ENCODE measurements at regions not wholly inside any gene's neighbourhood (a gene's known extent, or its start where the extent isn't known, plus 50 kb on each side); places are given as distances from the start of the nearest gene placed in this dataset.

DNA sequence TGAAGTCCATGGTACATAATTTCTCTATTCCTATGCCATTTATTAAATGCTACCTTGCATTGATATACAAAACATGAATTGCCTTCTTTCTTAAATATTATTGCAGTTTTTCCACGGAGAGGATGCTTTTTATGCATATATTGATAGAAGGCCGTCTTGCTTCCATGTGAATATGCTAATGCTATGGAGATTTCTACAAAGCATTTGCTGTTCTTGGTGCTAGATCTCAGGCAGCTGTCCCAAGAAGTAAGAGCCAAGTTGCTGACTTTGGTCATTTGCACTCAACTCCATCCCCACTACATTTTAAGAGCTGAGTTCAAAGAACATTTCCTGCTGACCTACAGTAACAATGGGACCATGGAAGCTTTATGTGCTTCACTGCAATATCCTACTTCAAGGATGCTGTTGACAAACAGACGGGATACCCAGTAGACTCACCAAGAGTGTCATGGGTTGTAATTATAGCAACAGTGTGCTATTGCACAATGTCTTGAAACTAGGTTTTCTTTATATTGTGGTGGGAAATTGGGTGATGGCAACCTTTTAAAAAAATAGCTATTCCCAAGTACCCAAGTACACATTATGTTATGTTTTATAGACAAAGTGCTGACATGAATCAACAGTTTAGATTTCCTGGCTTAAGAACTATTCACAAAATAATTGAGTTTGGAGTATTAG, 1172.4 kb upstream of the PIK3C3 start:
- H3K27me3 ChIP-seq: no peaks in the 10 kb centered on the region
- WGBS, 2 donors: 61 to 65% methylated on average over 3 of the region's 3 CpGs
- no peak overlapping the region for H3K4me3 ChIP-seq
- DNase-seq (ENCODE audit: low spot score in 2 of 2): no peak
- no peak overlapping the region for H3K27ac ChIP-seq
- no peaks in the 10 kb centered on the region for H3K36me3 ChIP-seq
- no peaks in the 10 kb centered on the region for H3K9me3 ChIP-seq
- TF ChIP-seq EP300 (IDR thresholded peaks at IDR 0.05) (no peak), POLR2A (IDR thresholded peaks at IDR 0.05) (no peak)
- TF ChIP-seq, protein P1, sequence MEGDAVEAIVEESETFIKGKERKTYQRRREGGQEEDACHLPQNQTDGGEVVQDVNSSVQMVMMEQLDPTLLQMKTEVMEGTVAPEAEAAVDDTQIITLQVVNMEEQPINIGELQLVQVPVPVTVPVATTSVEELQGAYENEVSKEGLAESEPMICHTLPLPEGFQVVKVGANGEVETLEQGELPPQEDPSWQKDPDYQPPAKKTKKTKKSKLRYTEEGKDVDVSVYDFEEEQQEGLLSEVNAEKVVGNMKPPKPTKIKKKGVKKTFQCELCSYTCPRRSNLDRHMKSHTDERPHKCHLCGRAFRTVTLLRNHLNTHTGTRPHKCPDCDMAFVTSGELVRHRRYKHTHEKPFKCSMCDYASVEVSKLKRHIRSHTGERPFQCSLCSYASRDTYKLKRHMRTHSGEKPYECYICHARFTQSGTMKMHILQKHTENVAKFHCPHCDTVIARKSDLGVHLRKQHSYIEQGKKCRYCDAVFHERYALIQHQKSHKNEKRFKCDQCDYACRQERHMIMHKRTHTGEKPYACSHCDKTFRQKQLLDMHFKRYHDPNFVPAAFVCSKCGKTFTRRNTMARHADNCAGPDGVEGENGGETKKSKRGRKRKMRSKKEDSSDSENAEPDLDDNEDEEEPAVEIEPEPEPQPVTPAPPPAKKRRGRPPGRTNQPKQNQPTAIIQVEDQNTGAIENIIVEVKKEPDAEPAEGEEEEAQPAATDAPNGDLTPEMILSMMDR (IDR thresholded peaks at IDR 0.05): no peak
- no peaks in the 10 kb centered on the region for H3K4me1 ChIP-seq

DNA sequence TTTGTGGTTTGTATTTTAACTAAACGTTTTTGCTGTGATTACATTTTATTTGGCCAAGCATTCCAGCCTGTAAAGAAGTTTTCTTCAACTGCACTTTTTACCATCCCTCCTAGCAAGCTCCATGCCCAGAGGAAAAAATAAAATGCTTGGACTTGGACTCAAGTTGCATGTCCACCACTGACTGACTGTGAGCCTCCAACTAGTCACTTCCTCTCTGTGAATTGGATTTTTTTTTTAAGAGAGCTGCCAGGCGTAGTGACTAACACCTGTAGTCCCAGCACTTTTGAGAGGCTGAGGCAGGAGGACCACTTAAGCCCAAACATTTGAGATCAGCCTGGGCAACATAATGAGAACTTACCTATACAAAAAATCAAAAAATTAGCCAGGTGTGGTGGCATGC, 1185.2 kb upstream of the PIK3C3 start:
- 60 to 71% methylated on average over 2 of the region's 2 CpGs for WGBS, 2 donors
- no peaks in the 10 kb centered on the region for H3K36me3 ChIP-seq
- no peaks in the 10 kb centered on the region for H3K27me3 ChIP-seq
- H3K9me3 ChIP-seq: no peaks in the 10 kb centered on the region
- H3K4me3 ChIP-seq: no peak overlapping the region
- H3K27ac ChIP-seq: no peak overlapping the region
- TF ChIP-seq EP300 (IDR thresholded peaks at IDR 0.05) (no peak), POLR2A (IDR thresholded peaks at IDR 0.05) (no peak)
- TF ChIP-seq, protein P1 (IDR thresholded peaks at IDR 0.05): no peak
- H3K4me1 ChIP-seq: no peaks in the 10 kb centered on the region
- no peak for DNase-seq (ENCODE audit: low spot score in 2 of 2)

DNA sequence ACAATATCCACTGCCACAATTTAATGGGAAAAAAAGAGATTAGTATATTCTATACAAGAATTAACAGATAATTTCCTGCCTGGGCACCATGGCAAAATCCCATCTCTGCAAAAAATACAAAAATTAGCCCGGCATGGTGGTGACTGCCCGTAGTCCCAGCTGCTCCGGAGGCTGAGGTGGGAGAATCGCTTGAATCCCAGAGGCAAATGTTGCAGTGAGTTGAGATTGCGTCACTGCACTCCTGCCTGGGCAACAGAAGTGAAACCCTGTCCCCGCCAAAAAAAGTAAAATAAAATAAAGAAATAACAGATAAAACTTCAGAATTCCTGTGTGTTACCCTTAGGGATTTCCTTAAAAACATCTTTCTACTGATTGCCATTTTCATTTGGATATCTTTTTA, 1194.8 kb upstream of the PIK3C3 start:
- Histone ChIP-seq H3K4me1 (no peaks in the 10 kb centered on the region), H3K27me3 (no peaks in the 10 kb centered on the region), H3K9me3 (no peaks in the 10 kb centered on the region), H3K4me3 (no peak overlapping the region), H3K27ac (no peak overlapping the region), H3K36me3 (no peaks in the 10 kb centered on the region)
- TF ChIP-seq POLR2A (IDR thresholded peaks at IDR 0.05) (no peak), EP300 (IDR thresholded peaks at IDR 0.05) (no peak)
- TF ChIP-seq, protein P1 (IDR thresholded peaks at IDR 0.05): no peak
- WGBS, 2 donors: 89 to 94% methylated on average over 6 of the region's 6 CpGs
- DNase-seq (ENCODE audit: low spot score in 2 of 2): no peak

DNA sequence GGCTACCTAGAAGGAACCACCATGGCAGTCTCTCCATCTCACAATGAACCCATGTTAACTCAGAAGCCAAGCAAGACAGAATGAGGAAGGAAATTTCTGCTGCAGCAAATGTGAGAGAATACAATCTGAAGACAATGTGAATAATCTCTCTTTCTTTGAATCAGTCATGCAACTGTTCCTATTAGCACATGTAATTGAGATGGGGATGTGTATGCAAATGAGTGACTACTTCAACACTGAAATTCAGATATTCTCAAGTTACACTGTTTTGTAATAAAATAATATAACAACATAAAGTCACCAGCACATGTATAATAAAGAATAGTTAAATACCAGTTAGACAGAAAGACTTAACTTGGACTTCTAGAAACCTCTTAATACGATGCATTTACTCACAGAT, 1200.6 kb upstream of the PIK3C3 start:
- TF ChIP-seq, protein P1 (IDR thresholded peaks at IDR 0.05): no peak
- TF ChIP-seq POLR2A (IDR thresholded peaks at IDR 0.05) (no peak), EP300 (IDR thresholded peaks at IDR 0.05) (no peak)
- no peaks in the 10 kb centered on the region for H3K36me3 ChIP-seq
- H3K27me3 ChIP-seq: no peaks in the 10 kb centered on the region
- no peak overlapping the region for H3K27ac ChIP-seq
- H3K4me3 ChIP-seq: no peak overlapping the region
- H3K9me3 ChIP-seq: no peaks in the 10 kb centered on the region
- DNase-seq (ENCODE audit: low spot score in 2 of 2): no peak
- 36 to 47% methylated on average over 1 of the region's 1 CpG for WGBS, 2 donors
- no peaks in the 10 kb centered on the region for H3K4me1 ChIP-seq

DNA sequence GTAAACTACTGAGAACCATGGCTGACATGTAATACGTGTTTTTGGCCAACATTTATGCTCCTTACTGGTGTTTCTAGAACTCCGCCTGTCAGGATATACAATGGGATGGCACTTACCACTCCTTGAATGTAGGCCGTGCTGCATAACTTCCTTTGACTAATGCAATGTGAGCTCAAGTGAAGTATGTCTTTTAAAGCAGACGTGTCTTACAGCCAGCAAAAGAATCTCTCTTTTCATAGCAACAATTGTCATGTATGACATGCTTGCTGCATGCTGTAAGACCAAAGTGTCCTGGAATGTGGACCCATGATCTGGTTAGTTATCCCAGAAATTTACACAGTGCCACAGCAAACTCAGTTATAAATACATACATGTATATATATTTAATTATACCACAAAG, 1202.7 kb upstream of the PIK3C3 start:
- WGBS, 2 donors: 62 to 68% methylated on average over 4 of the region's 4 CpGs
- DNase-seq (ENCODE audit: low spot score in 2 of 2): no peak
- TF ChIP-seq EP300 (IDR thresholded peaks at IDR 0.05) (no peak), POLR2A (IDR thresholded peaks at IDR 0.05) (no peak)
- Histone ChIP-seq H3K27ac (no peak overlapping the region), H3K4me3 (no peak overlapping the region), H3K9me3 (no peaks in the 10 kb centered on the region), H3K4me1 (no peaks in the 10 kb centered on the region), H3K27me3 (no peaks in the 10 kb centered on the region), H3K36me3 (no peaks in the 10 kb centered on the region)

DNA sequence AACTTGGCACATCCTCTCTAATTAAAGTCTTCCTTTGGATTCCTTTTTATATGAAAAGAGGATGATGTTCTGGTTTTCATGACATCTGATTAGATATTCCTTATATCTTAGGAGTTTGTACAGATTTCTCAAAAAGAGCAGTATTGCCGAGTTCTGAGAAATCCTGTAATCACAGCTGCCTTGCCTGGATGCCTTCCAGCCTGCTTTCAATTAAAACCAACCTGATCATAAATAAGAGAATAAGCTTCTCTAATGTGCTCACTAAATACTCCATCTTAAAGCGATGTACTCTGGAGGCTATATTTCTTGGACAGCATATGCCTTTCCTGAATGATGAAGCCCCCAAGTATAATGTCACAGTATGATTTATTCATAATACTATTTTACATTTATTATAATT, 1203.8 kb upstream of the PIK3C3 start:
- H3K27me3 ChIP-seq: no peaks in the 10 kb centered on the region
- 70 to 73% methylated on average over 2 of the region's 2 CpGs for WGBS, 2 donors
- H3K4me1 ChIP-seq: no peaks in the 10 kb centered on the region
- H3K4me3 ChIP-seq: no peak overlapping the region
- no peaks in the 10 kb centered on the region for H3K9me3 ChIP-seq
- TF ChIP-seq EP300 (IDR thresholded peaks at IDR 0.05): no peak
- H3K36me3 ChIP-seq: no peaks in the 10 kb centered on the region
- DNase-seq (ENCODE audit: low spot score in 2 of 2): no peak
- no peak overlapping the region for H3K27ac ChIP-seq
